Astrocyte of the cerebellum (primary cell): ENCODE measurements at regions not wholly inside any gene's neighbourhood (a gene's known extent, or its start where the extent isn't known, plus 50 kb on each side); places are given as distances from the start of the nearest gene placed in this dataset.

ENCODE experiments used
- DNase-seq: peaks from one replicate; pipeline ENCODE4 v3.0.0-alpha.2; 2011; ENCODE audit warnings: low read depth
- H3K4me3 ChIP-seq: 2 replicates; pipeline ENCODE4 v1.5.1; 2011; ENCODE audit warnings: mild to moderate bottlenecking, low read depth, low read length, moderate library complexity
- CTCF ChIP-seq: IDR thresholded peaks from 2 replicates; pipeline ENCODE4 v1.5.1; 2012; ENCODE audit warnings: low read length, low read depth, moderate library complexity, mild to moderate bottlenecking; ENCODE audit errors: missing control alignments
- in situ Hi-C: cut with HindIII; loops from 2 replicates; pipeline ENCODE4 v1.10.0; 2017; ENCODE audit warnings: low sequenced_read_pairs

GRCh38 chr18:29163596-29163995 is 986.7 kb upstream of the CDH2 start:
- no peak for DNase-seq
- in situ Hi-C loops, result no loop called here
- H3K4me3 ChIP-seq, result no peak overlapping the region
- no peak for TF ChIP-seq CTCF

DNA sequence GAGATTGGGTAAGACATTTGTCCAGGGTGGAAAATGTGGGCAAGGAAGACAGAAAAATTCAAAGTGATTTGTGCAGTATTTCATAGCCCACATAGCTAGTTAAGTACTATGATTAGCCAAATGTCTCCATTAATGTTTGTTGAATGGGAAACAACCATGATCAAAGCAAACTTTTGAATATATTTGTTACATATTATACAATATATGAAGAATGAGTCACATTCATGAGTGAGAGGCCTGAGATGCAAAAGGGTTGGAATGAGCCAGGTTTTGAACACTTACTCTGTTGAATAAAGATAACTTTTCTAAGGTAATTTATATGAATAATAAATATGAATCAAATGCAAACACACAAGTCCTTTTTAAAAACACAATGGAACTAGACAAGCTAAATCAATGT is 984.5 kb upstream of the CDH2 start:
- in situ Hi-C loops, result no loop called here
- no peak for TF ChIP-seq CTCF
- no peak for DNase-seq
- no peak overlapping the region for H3K4me3 ChIP-seq

- no peak overlapping the region for H3K4me3 ChIP-seq
- no peak for TF ChIP-seq CTCF
- in situ Hi-C loops, result no loop called here
- DNase-seq, result no peak
Measured at GRCh38 chr18:29160170-29160569, 983.2 kb upstream of the CDH2 start.

- no peak for TF ChIP-seq CTCF
- DNase-seq, result no peak
- in situ Hi-C loops, result no loop called here
- no peak overlapping the region for H3K4me3 ChIP-seq
Measured at GRCh38 chr18:29157905-29158304, 981.0 kb upstream of the CDH2 start.

DNA sequence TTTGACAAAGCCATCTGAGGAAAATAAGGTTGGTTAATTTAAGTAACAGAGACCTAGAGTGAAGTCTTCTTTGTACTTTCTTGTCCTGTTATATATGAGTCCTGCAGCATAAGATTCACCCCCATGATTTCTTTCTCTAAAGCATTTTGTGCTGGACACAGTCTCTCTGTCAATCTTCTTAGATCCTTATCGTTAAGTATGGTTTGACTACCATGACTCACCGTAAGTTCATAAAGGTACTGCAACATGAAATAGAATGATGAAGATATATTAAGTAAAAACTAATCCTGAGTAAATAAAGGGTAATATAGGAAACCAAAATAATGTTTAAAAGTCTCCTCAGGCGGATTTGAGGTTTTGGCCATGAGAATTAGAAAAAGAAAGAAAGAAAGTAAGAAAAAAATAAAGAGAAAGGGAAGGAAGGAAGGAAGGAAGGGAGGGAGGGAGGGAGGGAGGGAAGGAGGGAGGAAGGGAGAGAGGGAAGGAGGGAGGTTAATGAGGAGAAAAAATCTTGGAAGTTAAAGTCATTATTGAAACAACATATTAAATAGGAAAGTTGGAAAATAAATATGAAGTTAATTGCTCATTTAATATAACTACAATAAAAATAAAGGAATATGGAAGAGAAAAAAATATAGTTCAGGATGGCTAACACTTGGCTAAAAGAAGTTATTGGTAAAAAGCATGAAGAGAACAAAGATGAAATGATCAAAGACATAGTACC is 980.3 kb upstream of the CDH2 start:
- DNase-seq, result no peak
- in situ Hi-C loops, result no loop called here
- TF ChIP-seq CTCF, result no peak
- no peak overlapping the region for H3K4me3 ChIP-seq

GRCh38 chr18:29156531-29156930 is 979.6 kb upstream of the CDH2 start:
- TF ChIP-seq CTCF, result no peak
- no peak overlapping the region for H3K4me3 ChIP-seq
- in situ Hi-C loops, result no loop called here
- DNase-seq, result no peak
